GM23338 (cell line): ENCODE measurements at regions not wholly inside any gene's neighbourhood (a gene's known extent, or its start where the extent isn't known, plus 50 kb on each side); places are given as distances from the start of the nearest gene placed in this dataset.

Experiments used
- ATAC-seq: fragments of 200-7000 bp; cut with Tn5 transposase; 3 replicates; pipeline ENCODE4 v1.9.1; 2020
- DNase-seq: peaks from one replicate; pipeline ENCODE4 v3.0.0-alpha.2; 2015; ENCODE audit warnings: low spot score
- H2AFZ ChIP-seq: fragments of 200-600 bp; sonication (generic); 2 replicates; pipeline ENCODE4 v1.8.0; 2016; ENCODE audit warnings: antibody characterized with exemption, mild to moderate bottlenecking, moderate library complexity
- H3F3A ChIP-seq: fragments of 200-600 bp; sonication (generic); replicated peaks from 2 replicates; pipeline ENCODE4 v1.8.0; 2017; ENCODE audit warnings: antibody characterized with exemption, mixed run types, low read depth
- H3K27ac ChIP-seq: fragments of 200-600 bp; sonication (generic); 2 replicates; pipeline ENCODE4 v1.6.1; 2016; ENCODE audit warnings: low read depth
- H3K27me3 ChIP-seq: fragments of 200-600 bp; sonication (generic); 2 replicates; pipeline ENCODE4 v1.8.0; 2016; ENCODE audit warnings: mild to moderate bottlenecking, mixed run types, moderate library complexity; ENCODE audit not compliant: insufficient read depth
- H3K36me3 ChIP-seq: fragments of 200-600 bp; sonication (generic); 2 replicates; pipeline ENCODE4 v1.8.0; 2016; ENCODE audit warnings: mild to moderate bottlenecking; ENCODE audit not compliant: insufficient read depth
- H3K4me1 ChIP-seq: fragments of 200-600 bp; sonication (generic); 2 replicates; pipeline ENCODE4 v1.8.0; 2016; ENCODE audit warnings: mild to moderate bottlenecking, moderate library complexity; ENCODE audit not compliant: insufficient read depth
- H3K4me2 ChIP-seq: fragments of 200-600 bp; sonication (generic); 2 replicates; pipeline ENCODE4 v1.7.1; 2017; ENCODE audit warnings: mixed run types
- H3K4me3 ChIP-seq: fragments of 200-600 bp; sonication (generic); 2 replicates; pipeline ENCODE4 v1.6.1; 2016; ENCODE audit warnings: mixed run types
- H3K79me2 ChIP-seq: fragments of 200-600 bp; sonication (generic); replicated peaks from 2 replicates; pipeline ENCODE4 v1.8.0; 2017; ENCODE audit warnings: mild to moderate bottlenecking; ENCODE audit not compliant: insufficient read depth
- H3K9me2 ChIP-seq: fragments of 200-600 bp; sonication (generic); 2 replicates; pipeline ENCODE4 v1.8.0; 2017; ENCODE audit not compliant: insufficient read depth
- H4K20me1 ChIP-seq: fragments of 200-600 bp; sonication (generic); replicated peaks from 2 replicates; pipeline ENCODE4 v1.8.0; 2017; ENCODE audit warnings: mild to moderate bottlenecking; ENCODE audit not compliant: insufficient read depth
- H3K27ac Mint-ChIP-seq: 2 replicates; pipeline ENCODE4 v1.8.0; 2020; ENCODE audit warnings: inconsistent platforms, mild to moderate bottlenecking, moderate library complexity, mixed read lengths
- H3K27me3 Mint-ChIP-seq: 3 replicates; pipeline ENCODE4 v1.8.0; 2022; ENCODE audit warnings: low read depth, mild to moderate bottlenecking, moderate library complexity, mixed read lengths, inconsistent platforms; ENCODE audit not compliant: insufficient read depth, poor library complexity
- H3K36me3 Mint-ChIP-seq: 3 replicates; pipeline ENCODE4 v1.8.0; 2021; ENCODE audit warnings: low read depth, mild to moderate bottlenecking, inconsistent platforms, moderate library complexity, mixed read lengths
- H3K4me1 Mint-ChIP-seq: 3 replicates; pipeline ENCODE4 v1.8.0; 2020; ENCODE audit warnings: mild to moderate bottlenecking, inconsistent platforms, mixed read lengths
- H3K4me3 Mint-ChIP-seq: 3 replicates; pipeline ENCODE4 v1.8.0; 2021; ENCODE audit warnings: moderate library complexity, mild to moderate bottlenecking, inconsistent platforms, mixed read lengths
- H3K9me3 Mint-ChIP-seq: 3 replicates; pipeline ENCODE4 v1.8.0; 2020; ENCODE audit warnings: moderate library complexity, mild to moderate bottlenecking, inconsistent platforms, mixed read lengths
- CREB1 ChIP-seq: fragments of 250-450 bp; sonication (Bioruptor Pico); IDR thresholded peaks from 2 replicates; pipeline ENCODE4 v1.5.0; 2020; ENCODE audit warnings: low read depth, mild to moderate bottlenecking, moderate library complexity
- EZH2 ChIP-seq: fragments of 200-600 bp; sonication (generic); IDR thresholded peaks from one replicate; pipeline ENCODE4 v1.8.0; 2017; ENCODE audit warnings: antibody characterized with exemption, mild to moderate bottlenecking, low read depth; ENCODE audit not compliant: unreplicated experiment
- EZH2phosphoT487 ChIP-seq: fragments of 200-600 bp; sonication (generic); IDR thresholded peaks from one replicate; pipeline ENCODE4 v1.8.1; 2018; ENCODE audit warnings: antibody characterized with exemption; ENCODE audit not compliant: unreplicated experiment
- JUNB ChIP-seq: IDR thresholded peaks from one replicate; pipeline ENCODE4 v1.6.1; 2016; ENCODE audit warnings: antibody characterized with exemption; ENCODE audit not compliant: unreplicated experiment
- NANOG ChIP-seq: IDR thresholded peaks from 2 replicates; pipeline ENCODE4 v1.6.1; 2016; ENCODE audit warnings: antibody characterized with exemption, borderline replicate concordance
- POLR2AphosphoS5 ChIP-seq: IDR thresholded peaks from 2 replicates; pipeline ENCODE4 v1.6.1; 2016; ENCODE audit warnings: antibody characterized with exemption, low read depth
- ZNF114 ChIP-seq: fragments of 250-450 bp; sonication (Bioruptor Pico); IDR thresholded peaks from 2 replicates; pipeline ENCODE4 v1.5.0; 2020; ENCODE audit warnings: mild to moderate bottlenecking, moderate library complexity
- ZNF331 ChIP-seq: fragments of 250-450 bp; sonication (Bioruptor Pico); IDR thresholded peaks from 2 replicates; pipeline ENCODE4 v1.5.0; 2020; ENCODE audit warnings: low read depth, mild to moderate bottlenecking, moderate library complexity
- TF ChIP-seq, protein P1 (sequence below), 2 experiments: fragments of 200-600 bp in 1 of 2; sonication (generic) in 1 of 2; conservative IDR thresholded peaks; 2 replicates each; pipeline versions ENCODE4 v1.5.1 to v1.6.1; 2016 to 2017; ENCODE audit warnings: antibody characterized with exemption in 2 of 2, low read depth in 2 of 2, mild to moderate bottlenecking in 2 of 2, moderate library complexity in 1 of 2
- TF ChIP-seq, protein P2 (sequence below): fragments of 250-450 bp; sonication (Bioruptor Pico); IDR thresholded peaks from 2 replicates; pipeline ENCODE4 v1.5.0; 2020; ENCODE audit warnings: mild to moderate bottlenecking, moderate library complexity
- TF ChIP-seq, protein P3 (sequence below): IDR thresholded peaks from one replicate; pipeline ENCODE4 v1.6.1; 2018; ENCODE audit warnings: antibody characterized with exemption; ENCODE audit not compliant: unreplicated experiment

DNA sequence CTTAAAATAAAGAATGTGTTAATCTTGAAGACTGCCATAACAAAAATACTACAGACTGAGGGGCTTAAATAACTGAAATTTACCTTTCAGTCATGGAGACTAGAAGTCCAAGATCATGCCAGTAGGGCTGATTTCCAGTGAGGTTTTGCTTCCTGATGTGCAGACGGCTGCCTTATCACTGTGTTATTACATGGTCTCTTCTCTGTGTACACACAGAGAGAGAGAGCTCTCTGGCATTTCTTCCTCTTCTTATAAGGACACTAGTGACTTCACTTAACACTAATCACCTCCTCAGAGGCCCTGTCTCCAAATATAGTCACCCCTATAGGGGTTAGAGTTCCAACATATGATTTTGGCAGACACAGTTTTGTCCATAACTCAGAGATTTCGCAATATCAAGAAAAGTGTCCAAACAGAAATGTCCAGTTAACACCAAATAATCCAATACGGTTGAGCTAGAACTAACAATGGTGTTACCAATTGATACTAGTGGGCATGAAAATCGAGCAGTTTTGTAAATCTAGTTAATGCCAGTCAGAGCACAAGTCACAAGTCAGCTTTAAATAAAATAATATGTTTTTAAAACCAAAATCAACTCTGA is 399.8 kb downstream of the ADCYAP1 start:
- Histone ChIP-seq H3K27ac (no peak overlapping the region), H3K4me1 (no peaks in the 10 kb centered on the region), H4K20me1 (no peaks in the 10 kb centered on the region), H3K4me2 (no peak overlapping the region), H3K27me3 (no peaks in the 10 kb centered on the region), H3K4me3 (no peak overlapping the region), H2AFZ (no peak overlapping the region), H3F3A (no peaks in the 10 kb centered on the region), H3K9me2 (0 out of 2 replicates have a peak, but pooled peaks cover 3% of the 10 kb centered on the region), H3K79me2 (no peaks in the 10 kb centered on the region), H3K36me3 (no peaks in the 10 kb centered on the region)
- TF ChIP-seq NANOG: no peak
- H3K4me3 Mint-ChIP-seq: no peak overlapping the region
- no peak for ATAC-seq
- peaks cover 6% of the 10 kb centered on the region for H3K4me1 Mint-ChIP-seq
- DNase-seq: no peak
- no peaks in the 10 kb centered on the region for H3K36me3 Mint-ChIP-seq
- H3K27ac Mint-ChIP-seq: no peak overlapping the region
- peaks cover 2% of the 10 kb centered on the region for H3K27me3 Mint-ChIP-seq
- no peaks in the 10 kb centered on the region for H3K9me3 Mint-ChIP-seq

DNA sequence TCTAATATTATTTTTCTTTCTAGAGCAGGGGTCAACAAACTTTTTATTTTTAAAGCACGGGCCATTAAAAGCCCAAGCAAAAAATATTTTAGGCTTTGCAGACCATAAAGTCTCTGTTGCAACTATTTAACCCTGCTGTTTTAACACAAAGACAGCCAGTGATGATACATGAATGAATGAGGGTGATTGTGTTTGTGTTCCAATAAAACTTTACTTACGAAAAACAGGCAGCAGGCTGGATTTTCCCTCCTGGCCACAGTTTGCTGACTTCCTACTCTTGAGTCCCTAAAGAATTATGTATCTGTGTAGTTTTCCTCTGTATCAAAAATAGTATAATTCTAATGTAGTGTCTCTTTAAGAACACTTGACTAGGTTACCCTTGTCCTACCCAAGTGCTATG is 402.0 kb downstream of the ADCYAP1 start:
- Histone ChIP-seq H2AFZ (no peak overlapping the region), H3K4me1 (no peaks in the 10 kb centered on the region), H3K79me2 (no peaks in the 10 kb centered on the region), H3F3A (no peaks in the 10 kb centered on the region), H3K4me3 (no peak overlapping the region), H3K9me2 (0 out of 2 replicates have a peak, but pooled peaks cover 3% of the 10 kb centered on the region), H4K20me1 (no peaks in the 10 kb centered on the region), H3K27ac (no peak overlapping the region), H3K36me3 (no peaks in the 10 kb centered on the region), H3K27me3 (no peaks in the 10 kb centered on the region), H3K4me2 (no peak overlapping the region)
- DNase-seq (no peak), ATAC-seq (no peak)
- no peaks in the 10 kb centered on the region for H3K9me3 Mint-ChIP-seq
- peaks cover 6% of the 10 kb centered on the region for H3K4me1 Mint-ChIP-seq
- H3K4me3 Mint-ChIP-seq: no peak overlapping the region
- H3K27ac Mint-ChIP-seq: no peak overlapping the region
- no peaks in the 10 kb centered on the region for H3K36me3 Mint-ChIP-seq
- H3K27me3 Mint-ChIP-seq: peaks cover 2% of the 10 kb centered on the region
- TF ChIP-seq, protein P1, sequence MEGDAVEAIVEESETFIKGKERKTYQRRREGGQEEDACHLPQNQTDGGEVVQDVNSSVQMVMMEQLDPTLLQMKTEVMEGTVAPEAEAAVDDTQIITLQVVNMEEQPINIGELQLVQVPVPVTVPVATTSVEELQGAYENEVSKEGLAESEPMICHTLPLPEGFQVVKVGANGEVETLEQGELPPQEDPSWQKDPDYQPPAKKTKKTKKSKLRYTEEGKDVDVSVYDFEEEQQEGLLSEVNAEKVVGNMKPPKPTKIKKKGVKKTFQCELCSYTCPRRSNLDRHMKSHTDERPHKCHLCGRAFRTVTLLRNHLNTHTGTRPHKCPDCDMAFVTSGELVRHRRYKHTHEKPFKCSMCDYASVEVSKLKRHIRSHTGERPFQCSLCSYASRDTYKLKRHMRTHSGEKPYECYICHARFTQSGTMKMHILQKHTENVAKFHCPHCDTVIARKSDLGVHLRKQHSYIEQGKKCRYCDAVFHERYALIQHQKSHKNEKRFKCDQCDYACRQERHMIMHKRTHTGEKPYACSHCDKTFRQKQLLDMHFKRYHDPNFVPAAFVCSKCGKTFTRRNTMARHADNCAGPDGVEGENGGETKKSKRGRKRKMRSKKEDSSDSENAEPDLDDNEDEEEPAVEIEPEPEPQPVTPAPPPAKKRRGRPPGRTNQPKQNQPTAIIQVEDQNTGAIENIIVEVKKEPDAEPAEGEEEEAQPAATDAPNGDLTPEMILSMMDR (conservative IDR thresholded peaks at IDR 0.05; ENCODE audit: low read depth in 2 of 2): no peak
- TF ChIP-seq JUNB: no peak
- no peak for TF ChIP-seq NANOG
- TF ChIP-seq EZH2phosphoT487: no peak
- TF ChIP-seq EZH2: no peak
- no peak for TF ChIP-seq POLR2AphosphoS5
- TF ChIP-seq CREB1 (CRISPR knock-in tag): no peak
- no peak for TF ChIP-seq ZNF331 (CRISPR knock-in tag)
- TF ChIP-seq, protein P2, sequence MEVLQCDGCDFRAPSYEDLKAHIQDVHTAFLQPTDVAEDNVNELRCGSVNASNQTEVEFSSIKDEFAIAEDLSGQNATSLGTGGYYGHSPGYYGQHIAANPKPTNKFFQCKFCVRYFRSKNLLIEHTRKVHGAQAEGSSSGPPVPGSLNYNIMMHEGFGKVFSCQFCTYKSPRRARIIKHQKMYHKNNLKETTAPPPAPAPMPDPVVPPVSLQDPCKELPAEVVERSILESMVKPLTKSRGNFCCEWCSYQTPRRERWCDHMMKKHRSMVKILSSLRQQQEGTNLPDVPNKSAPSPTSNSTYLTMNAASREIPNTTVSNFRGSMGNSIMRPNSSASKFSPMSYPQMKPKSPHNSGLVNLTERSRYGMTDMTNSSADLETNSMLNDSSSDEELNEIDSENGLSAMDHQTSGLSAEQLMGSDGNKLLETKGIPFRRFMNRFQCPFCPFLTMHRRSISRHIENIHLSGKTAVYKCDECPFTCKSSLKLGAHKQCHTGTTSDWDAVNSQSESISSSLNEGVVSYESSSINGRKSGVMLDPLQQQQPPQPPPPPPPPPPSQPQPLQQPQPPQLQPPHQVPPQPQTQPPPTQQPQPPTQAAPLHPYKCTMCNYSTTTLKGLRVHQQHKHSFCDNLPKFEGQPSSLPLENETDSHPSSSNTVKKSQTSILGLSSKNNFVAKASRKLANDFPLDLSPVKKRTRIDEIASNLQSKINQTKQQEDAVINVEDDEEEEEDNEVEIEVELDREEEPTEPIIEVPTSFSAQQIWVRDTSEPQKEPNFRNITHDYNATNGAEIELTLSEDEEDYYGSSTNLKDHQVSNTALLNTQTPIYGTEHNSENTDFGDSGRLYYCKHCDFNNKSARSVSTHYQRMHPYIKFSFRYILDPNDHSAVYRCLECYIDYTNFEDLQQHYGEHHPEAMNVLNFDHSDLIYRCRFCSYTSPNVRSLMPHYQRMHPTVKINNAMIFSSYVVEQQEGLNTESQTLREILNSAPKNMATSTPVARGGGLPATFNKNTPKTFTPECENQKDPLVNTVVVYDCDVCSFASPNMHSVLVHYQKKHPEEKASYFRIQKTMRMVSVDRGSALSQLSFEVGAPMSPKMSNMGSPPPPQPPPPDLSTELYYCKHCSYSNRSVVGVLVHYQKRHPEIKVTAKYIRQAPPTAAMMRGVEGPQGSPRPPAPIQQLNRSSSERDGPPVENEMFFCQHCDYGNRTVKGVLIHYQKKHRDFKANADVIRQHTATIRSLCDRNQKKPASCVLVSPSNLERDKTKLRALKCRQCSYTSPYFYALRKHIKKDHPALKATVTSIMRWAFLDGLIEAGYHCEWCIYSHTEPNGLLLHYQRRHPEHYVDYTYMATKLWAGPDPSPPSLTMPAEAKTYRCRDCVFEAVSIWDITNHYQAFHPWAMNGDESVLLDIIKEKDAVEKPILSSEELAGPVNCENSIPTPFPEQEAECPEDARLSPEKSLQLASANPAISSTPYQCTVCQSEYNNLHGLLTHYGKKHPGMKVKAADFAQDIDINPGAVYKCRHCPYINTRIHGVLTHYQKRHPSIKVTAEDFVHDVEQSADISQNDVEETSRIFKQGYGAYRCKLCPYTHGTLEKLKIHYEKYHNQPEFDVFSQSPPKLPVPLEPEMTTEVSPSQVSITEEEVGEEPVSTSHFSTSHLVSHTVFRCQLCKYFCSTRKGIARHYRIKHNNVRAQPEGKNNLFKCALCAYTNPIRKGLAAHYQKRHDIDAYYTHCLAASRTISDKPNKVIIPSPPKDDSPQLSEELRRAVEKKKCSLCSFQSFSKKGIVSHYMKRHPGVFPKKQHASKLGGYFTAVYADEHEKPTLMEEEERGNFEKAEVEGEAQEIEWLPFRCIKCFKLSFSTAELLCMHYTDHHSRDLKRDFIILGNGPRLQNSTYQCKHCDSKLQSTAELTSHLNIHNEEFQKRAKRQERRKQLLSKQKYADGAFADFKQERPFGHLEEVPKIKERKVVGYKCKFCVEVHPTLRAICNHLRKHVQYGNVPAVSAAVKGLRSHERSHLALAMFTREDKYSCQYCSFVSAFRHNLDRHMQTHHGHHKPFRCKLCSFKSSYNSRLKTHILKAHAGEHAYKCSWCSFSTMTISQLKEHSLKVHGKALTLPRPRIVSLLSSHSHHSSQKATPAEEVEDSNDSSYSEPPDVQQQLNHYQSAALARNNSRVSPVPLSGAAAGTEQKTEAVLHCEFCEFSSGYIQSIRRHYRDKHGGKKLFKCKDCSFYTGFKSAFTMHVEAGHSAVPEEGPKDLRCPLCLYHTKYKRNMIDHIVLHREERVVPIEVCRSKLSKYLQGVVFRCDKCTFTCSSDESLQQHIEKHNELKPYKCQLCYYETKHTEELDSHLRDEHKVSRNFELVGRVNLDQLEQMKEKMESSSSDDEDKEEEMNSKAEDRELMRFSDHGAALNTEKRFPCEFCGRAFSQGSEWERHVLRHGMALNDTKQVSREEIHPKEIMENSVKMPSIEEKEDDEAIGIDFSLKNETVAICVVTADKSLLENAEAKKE (CRISPR knock-in tag): no peak
- TF ChIP-seq, protein P3, sequence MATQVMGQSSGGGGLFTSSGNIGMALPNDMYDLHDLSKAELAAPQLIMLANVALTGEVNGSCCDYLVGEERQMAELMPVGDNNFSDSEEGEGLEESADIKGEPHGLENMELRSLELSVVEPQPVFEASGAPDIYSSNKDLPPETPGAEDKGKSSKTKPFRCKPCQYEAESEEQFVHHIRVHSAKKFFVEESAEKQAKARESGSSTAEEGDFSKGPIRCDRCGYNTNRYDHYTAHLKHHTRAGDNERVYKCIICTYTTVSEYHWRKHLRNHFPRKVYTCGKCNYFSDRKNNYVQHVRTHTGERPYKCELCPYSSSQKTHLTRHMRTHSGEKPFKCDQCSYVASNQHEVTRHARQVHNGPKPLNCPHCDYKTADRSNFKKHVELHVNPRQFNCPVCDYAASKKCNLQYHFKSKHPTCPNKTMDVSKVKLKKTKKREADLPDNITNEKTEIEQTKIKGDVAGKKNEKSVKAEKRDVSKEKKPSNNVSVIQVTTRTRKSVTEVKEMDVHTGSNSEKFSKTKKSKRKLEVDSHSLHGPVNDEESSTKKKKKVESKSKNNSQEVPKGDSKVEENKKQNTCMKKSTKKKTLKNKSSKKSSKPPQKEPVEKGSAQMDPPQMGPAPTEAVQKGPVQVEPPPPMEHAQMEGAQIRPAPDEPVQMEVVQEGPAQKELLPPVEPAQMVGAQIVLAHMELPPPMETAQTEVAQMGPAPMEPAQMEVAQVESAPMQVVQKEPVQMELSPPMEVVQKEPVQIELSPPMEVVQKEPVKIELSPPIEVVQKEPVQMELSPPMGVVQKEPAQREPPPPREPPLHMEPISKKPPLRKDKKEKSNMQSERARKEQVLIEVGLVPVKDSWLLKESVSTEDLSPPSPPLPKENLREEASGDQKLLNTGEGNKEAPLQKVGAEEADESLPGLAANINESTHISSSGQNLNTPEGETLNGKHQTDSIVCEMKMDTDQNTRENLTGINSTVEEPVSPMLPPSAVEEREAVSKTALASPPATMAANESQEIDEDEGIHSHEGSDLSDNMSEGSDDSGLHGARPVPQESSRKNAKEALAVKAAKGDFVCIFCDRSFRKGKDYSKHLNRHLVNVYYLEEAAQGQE: no peak
- no peak for TF ChIP-seq ZNF114 (CRISPR knock-in tag)
